Right forelimb (tissue), 1 donor: ENCODE measurements at regions not wholly inside any gene's neighbourhood (a gene's known extent, or its start where the extent isn't known, plus 50 kb on each side); places are given as distances from the start of the nearest gene placed in this dataset.
A peak's percentile ranks its signal among the peaks of the same experiment; 100 is the strongest.

Experiments
- DNase-seq: peaks from one replicate; pipeline ENCODE4 v3.0.0-alpha.2; 2018

GRCh38 chr22:49583341-49583740 is 244.3 kb downstream of the BRD1 start:
- no peak for DNase-seq

- DNase-seq: no peak
Measured at GRCh38 chr22:49582678-49583077, 245.0 kb downstream of the BRD1 start.

- no peak for DNase-seq
Measured at GRCh38 chr22:49582181-49582580, 245.5 kb downstream of the BRD1 start.

DNA sequence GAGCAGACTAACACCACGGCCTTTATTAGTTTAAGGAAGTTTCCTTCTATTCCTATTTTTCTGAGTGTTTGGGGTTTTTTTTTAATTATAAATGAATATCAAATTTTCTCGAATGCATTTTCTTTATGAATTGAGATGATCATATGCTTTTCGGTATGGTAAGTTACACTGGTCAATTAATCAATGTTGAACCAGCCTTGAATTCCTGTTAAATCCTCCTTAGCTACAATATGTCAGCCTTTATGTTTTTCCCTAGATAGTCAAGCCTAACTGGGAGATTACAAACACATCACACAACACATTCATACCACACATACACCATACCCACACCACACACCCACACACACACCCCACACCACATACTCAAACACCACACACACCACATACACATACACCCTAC is 247.6 kb downstream of the BRD1 start:
- DNase-seq: no peak

GRCh38 chr22:49577168-49578060 is 250.3 kb downstream of the BRD1 start:
- DNase-seq: peak; percentile 23

- no peak for DNase-seq
Measured at GRCh38 chr22:49576241-49577141, 251.2 kb downstream of the BRD1 start.

DNA sequence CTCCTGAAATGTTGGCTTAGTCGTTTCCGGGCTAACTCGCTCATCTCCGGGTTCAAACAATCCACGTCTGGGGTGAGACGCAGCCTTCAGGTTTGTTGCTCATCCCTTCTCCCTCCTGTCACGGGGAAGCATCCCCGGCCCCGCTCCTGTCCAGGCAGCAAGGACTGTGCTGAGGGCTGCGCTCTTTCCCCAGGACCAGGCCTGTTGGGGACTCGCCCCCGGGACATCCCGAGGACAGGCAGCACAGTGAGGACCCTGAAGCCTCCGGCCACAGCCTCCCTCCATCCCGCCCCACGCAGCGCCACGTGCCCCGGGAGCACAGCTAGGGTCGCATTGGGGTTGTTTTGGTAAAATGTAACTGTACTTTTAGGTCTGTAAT is 252.0 kb downstream of the BRD1 start:
- no peak for DNase-seq

DNA sequence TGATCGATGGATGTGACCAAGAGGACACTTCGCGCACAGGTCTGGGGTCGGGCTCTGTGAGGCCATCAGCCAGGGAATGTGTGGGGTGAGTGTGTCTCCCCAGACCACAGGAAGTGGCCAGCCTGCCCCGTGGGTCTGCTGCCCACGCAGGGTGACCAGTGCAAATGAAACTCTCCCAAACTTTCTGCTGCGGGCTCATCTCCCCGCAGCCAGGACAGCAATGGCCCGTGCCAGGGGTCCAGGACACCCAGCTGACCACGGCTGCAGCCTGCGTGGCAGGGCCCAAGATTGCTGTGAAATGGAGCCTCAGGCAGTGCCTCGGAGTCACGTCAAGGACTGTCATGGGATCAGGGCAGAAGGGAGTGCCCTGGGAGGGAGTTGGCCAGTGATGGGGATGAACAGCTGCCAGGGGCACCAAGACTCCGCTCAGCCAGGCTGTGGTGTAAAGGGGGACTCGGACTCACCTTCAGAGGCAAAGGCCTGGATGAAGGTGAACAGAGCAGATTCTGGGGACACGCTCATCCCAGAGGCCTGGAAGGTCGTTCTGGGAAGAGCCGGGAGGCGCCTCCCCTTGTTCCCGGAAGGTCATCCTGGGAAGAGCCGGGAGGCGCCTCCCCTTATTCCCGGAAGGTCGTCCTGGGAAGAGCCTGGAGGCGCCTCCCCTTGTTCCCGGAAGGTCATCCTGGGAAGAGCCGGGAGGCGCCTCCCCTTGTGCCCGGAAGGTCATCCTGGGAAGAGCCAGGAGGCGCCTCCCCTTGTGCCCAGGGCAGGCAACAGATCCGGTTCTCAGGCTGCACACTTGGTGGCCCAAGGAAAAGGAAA is 252.6 kb downstream of the BRD1 start:
- no peak for DNase-seq

- DNase-seq: no peak
Measured at GRCh38 chr22:49574205-49574880, 253.3 kb downstream of the BRD1 start.

GRCh38 chr22:49573109-49573765 is 254.4 kb downstream of the BRD1 start:
- no peak for DNase-seq

DNA sequence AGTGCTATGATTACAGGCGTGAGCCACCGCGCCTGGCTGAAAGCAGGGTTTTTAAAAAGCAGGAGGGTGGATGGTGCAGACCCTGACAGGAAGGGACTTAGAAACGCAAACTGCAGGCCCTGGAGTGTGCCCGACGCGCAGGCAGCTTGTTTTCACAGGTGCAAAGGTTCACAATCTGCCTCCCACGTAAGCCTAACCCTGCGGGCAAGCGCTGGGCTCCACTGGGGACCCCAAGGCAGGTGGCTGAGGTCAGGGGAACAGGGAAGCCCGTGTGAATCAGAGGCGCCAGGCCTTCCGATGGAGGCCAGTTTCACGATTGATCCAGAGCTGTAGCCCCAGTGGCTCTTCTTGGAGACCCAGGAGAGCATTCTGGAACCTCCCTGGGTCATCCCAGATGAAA is 256.3 kb downstream of the BRD1 start:
- DNase-seq: no peak

GRCh38 chr22:49570032-49570848 is 257.4 kb downstream of the BRD1 start:
- no peak for DNase-seq

GRCh38 chr22:49569286-49570031 is 258.2 kb downstream of the BRD1 start:
- no peak for DNase-seq

GRCh38 chr22:49568751-49569285 is 258.9 kb downstream of the BRD1 start:
- no peak for DNase-seq

DNA sequence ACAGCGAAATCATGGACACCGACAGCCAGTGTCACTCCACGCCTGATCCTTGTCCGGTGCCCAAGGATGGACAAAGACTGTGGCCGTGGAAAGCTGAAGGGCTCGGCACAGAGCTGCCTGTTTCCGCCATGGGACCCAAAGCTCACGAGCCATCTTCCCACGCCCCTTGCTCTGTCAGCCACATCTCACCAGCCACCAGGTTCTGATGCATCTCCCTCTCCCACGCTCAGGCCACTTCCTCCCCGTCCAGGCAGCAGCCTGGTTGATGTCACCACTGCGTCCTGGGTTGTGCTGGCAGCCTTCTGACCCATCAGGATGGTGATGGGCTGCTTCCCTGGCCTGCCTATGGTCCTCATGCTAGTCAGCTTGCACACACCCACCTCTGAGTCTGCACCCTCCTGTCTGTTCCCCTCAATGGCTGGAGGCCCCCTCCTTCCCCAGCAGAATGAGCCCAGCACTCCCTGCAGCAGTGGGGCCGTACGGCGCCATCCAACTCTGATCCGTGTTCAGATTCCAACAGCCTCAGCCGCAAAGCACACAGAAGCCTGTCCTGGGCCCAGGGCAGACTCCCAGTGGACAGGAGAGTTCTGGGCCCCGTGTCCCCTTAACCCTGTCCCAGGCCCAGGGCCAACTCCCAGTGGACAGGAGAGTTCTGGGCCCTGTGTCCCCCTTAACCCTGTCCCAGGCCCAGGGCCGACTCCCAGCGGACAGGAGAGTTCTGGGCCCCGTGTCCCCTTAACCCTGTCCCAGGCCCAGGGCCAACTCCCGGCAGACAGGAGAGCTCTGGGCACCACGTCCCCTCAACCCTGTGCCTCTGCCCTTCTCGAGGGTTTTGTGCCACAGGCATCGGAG is 259.5 kb downstream of the BRD1 start:
- DNase-seq: no peak

DNA sequence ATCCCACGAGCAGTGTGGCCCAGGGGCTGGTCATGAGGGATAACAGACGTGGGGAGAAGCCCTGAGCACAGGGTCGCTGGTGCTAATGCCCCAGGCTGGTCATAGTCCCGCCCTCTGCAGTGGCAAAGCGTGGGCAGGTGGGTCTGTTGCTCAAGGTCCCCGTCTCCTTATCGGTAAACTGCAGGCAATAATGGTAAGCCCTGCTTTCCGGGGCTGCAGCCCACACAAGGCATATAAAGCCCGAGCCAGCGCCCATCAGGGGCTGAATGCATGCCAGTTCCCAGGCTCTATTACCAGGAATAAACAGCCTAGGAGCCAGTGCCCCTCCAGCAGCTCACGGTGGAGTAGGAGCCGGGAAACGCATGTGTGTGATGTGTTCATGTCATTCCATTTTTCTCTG is 261.0 kb downstream of the BRD1 start:
- DNase-seq: no peak

DNA sequence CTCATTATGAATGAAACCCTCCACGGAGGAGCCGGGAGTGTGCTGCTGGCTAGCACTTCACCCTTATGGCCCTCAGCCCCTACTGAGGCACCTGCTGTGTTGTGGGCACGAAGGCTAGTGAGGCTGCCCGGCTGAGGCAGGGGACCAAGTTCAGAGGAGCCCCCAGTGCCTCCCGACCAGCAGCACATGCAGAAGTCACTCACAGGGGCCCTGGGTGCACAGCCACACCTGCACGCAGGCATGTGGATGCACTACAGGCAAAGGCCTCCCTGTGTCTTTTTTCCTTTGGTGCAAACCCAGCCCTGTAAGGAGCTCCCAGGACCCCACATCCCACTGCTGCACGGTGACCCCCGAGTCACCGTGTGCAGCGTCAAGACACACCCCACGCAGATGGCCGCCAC is 261.5 kb downstream of the BRD1 start:
- no peak for DNase-seq

- no peak for DNase-seq
Measured at GRCh38 chr22:49565516-49565855, 262.2 kb downstream of the BRD1 start.
